Activated CD8-positive, alpha-beta T cell treated with anti-CD3 and anti-CD28 coated beads for 36 hours (primary cell): ENCODE measurements at regions not wholly inside any gene's neighbourhood (a gene's known extent, or its start where the extent isn't known, plus 50 kb on each side); places are given as distances from the start of the nearest gene placed in this dataset.
"Not testable (repeated sequence)": the region's sequence is repeated elsewhere in the genome, so short reads cannot be mapped to it uniquely, and the experiment has no call there.

Source experiments
- ATAC-seq: fragments of 200-7000 bp; cut with Tn5 transposase; one replicate; pipeline ENCODE4 v1.10.0; 2021; ENCODE audit warnings: mild to moderate bottlenecking, moderate library complexity
- CTCF ChIA-PET: fragments of 350-600 bp; sonication (Branson Sonifier 250); formaldehyde crosslinking; loops from one replicate; lab custom pipeline; 2021; ENCODE audit warnings: antibody characterized with exemption; lab: Charles Lee
- POLR2A ChIA-PET: fragments of 350-600 bp; sonication (Branson Sonifier 250); formaldehyde crosslinking; loops from one replicate; lab custom pipeline; 2021; ENCODE audit warnings: antibody characterized with exemption; lab: Charles Lee
- DNase-seq: peaks from one replicate; pipeline ENCODE4 v3.0.0-alpha.2; 2020
- H3K27ac Mint-ChIP-seq: one replicate; pipeline ENCODE4 v1.8.0; 2021; ENCODE audit warnings: mild to moderate bottlenecking, mixed read lengths
- H3K27me3 Mint-ChIP-seq: one replicate; pipeline ENCODE4 v1.8.0; 2021; ENCODE audit warnings: mixed read lengths
- H3K36me3 Mint-ChIP-seq: one replicate; pipeline ENCODE4 v1.8.0; 2021; ENCODE audit warnings: low read depth, mixed read lengths
- H3K4me1 Mint-ChIP-seq: one replicate; pipeline ENCODE4 v1.8.0; 2021; ENCODE audit warnings: low read depth, mixed read lengths
- H3K4me3 Mint-ChIP-seq: one replicate; pipeline ENCODE4 v1.8.0; 2021; ENCODE audit warnings: mild to moderate bottlenecking, moderate library complexity, mixed read lengths
- H3K9me3 Mint-ChIP-seq: one replicate; pipeline ENCODE4 v1.8.0; 2021; ENCODE audit warnings: mixed read lengths
- CTCF ChIP-seq: fragments of 200-600 bp; IDR thresholded peaks from one replicate; pipeline ENCODE4 v1.8.0; 2022; ENCODE audit warnings: antibody characterized with exemption, mild to moderate bottlenecking
- intact Hi-C: fragments of 100-400 bp; cut with micrococcal nuclease; formaldehyde crosslinking; loops from one replicate; pipeline ENCODE4 v1.10.0; 2022

DNA sequence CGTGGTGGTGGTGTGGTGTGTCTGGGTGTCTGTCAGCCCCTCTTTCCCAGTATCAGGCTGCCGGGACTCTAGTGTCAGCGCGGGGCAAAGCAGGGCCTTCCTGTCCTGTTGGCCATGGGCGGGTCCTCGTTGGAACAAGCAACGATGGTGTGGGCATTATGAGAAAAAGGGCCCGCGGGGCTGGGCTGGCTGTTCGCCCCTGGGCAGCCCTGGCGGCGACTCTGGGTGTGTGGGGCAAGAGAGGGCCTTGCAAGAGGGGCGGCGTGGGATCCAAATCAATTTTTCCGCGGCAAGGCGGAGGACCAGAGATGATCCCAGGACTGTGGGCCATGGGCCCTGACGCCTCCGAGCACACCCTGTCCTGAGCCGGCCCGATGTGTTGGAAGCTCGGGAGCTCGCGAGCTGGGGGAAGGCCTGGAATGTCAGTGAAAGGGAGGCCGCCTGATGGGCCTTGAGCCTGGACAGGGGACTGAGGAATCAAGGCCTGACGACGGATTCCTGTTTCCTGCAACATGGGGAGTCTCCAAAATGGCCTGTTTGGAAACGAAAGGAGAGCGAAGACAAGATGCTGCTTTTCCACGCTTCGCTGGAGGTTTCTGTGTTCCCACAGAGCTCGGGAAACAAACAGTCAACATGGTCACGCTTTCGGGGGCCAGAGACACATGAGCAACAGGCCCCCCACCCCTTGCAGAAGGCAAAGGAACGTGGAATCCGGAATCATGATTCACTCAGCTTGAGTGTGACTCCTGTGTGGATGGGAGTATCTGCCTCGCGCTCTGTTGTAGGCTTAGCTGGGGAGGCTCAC lies 364.7 kb upstream of the DEFB115 start:
- Mint-ChIP-seq H3K4me1 (peaks cover under 1% of the 10 kb centered on the region), H3K27ac (no peak overlapping the region), H3K36me3 (no peaks in the 10 kb centered on the region), H3K9me3 (no peaks in the 10 kb centered on the region), H3K27me3 (peaks cover 32% of the 10 kb centered on the region), H3K4me3 (no peak overlapping the region)
- POLR2A ChIA-PET, result no interaction called here
- ATAC-seq (no peak), DNase-seq (no peak)
- CTCF ChIA-PET, result no interaction called here
- no peak for TF ChIP-seq CTCF
- intact Hi-C loops, result no loop called here

- H3K9me3 Mint-ChIP-seq, H3K4me1 Mint-ChIP-seq, intact Hi-C loops, ATAC-seq, H3K36me3 Mint-ChIP-seq, H3K27ac Mint-ChIP-seq, DNase-seq, H3K4me3 Mint-ChIP-seq, CTCF ChIA-PET, POLR2A ChIA-PET: not testable (repeated sequence)
- peaks cover 35% of the 10 kb centered on the region for H3K27me3 Mint-ChIP-seq
Measured at GRCh38 chr20:30893346-30894314, 363.8 kb upstream of the DEFB115 start.

DNA sequence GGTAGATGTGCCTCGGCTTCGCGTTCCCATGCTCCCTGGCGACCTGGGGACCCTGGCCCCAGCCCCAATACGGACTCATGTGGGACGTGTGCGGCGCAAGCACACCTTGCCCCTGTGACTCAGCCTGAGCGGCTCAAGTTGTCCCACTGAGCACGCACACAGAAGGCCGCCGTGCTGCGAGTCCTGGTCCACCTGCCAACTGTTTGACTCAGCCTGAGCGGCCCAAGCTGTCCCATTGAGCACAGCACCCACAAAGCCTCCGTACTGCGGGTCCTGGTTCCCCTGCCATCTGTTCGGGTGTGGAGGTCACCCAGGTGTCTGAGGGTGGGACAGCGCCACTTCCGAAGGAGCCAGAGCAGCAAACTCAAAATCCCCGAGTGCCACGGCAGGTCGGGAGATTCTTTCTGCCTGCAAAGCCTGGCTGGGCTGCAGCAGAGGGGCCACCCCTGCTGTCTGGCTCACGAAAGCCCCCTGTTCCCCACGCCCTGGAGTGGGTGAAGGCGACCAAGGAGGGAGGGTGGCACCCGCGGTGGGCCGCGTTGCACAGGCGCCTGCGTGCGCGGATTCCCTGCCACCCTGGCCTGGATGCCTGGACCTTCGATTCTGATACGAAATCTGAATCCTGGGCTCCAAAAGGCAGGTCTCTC lies 362.6 kb upstream of the DEFB115 start:
- CTCF ChIA-PET, POLR2A ChIA-PET: not testable (repeated sequence)

DNA sequence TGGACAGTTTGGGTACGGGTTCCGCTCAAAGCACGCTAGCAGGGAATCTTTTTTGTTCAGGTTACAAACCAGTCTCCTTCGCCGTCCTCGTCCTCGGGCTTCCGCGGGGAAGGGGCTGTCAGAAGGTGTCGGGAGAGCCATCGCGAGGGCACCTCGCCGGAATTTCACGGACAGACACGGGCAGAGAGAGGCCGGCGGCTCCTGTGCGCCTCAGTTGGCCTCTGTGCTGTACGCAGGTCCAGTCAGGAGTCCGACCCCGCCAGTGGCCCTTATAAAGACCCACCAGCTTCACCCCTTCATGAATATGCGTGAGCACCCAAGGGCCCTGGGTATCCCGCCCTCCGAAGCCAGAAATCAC lies 362.1 kb upstream of the DEFB115 start:
- POLR2A ChIA-PET, ATAC-seq, H3K9me3 Mint-ChIP-seq, DNase-seq, H3K4me3 Mint-ChIP-seq, CTCF ChIA-PET, H3K4me1 Mint-ChIP-seq, H3K27ac Mint-ChIP-seq, intact Hi-C loops, H3K36me3 Mint-ChIP-seq: not testable (repeated sequence)
- H3K27me3 Mint-ChIP-seq, result peaks cover 38% of the 10 kb centered on the region

More for the DNA sequence above, 362.6 kb upstream of the DEFB115 start:
- H3K4me3 Mint-ChIP-seq, H3K4me1 Mint-ChIP-seq, ATAC-seq, H3K9me3 Mint-ChIP-seq, intact Hi-C loops, H3K27ac Mint-ChIP-seq, DNase-seq, H3K36me3 Mint-ChIP-seq: not testable (repeated sequence)
- peaks cover 39% of the 10 kb centered on the region for H3K27me3 Mint-ChIP-seq

- intact Hi-C loops, ATAC-seq, POLR2A ChIA-PET, H3K36me3 Mint-ChIP-seq, H3K27ac Mint-ChIP-seq, H3K9me3 Mint-ChIP-seq, H3K4me3 Mint-ChIP-seq, CTCF ChIA-PET, DNase-seq, H3K4me1 Mint-ChIP-seq: not testable (repeated sequence)
- peaks cover 11% of the 10 kb centered on the region for H3K27me3 Mint-ChIP-seq
Measured at GRCh38 chr20:30899370-30900079, 357.9 kb upstream of the DEFB115 start.

DNA sequence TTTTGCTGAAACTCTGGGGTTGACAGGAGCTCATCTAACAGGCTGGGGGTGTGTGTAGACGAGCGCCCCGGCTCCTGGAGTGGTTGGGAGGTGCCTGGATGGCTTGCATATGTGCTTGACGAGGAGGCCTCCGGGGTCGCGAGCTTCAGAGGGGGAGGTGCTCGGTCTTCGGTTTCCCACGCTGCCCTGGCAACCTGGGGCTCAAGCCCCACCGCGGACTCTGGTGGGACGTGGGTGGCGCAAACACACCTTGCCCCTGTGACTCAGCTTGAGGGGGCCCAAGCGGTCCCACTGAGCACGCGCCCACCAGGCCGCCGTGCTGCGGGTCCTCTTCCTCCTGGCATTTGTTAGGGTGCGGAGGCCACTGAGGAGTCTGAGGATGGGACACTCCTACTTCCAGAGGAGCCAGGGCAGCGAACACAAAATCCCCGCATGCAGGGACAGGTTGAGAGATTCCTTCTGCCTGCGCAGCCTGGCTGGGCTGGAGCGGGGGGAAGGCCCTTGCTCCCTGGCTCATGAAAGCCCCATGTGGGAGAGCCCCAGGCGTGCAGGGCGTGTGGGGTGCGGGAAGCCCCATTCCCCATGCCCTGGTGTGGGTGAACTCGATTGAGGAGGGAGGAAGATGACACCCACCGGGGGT lies 357.3 kb upstream of the DEFB115 start:
- H3K27me3 Mint-ChIP-seq, result peaks cover 11% of the 10 kb centered on the region
- H3K4me3 Mint-ChIP-seq, H3K9me3 Mint-ChIP-seq, H3K27ac Mint-ChIP-seq, H3K4me1 Mint-ChIP-seq, DNase-seq, H3K36me3 Mint-ChIP-seq, intact Hi-C loops, ATAC-seq, CTCF ChIA-PET, POLR2A ChIA-PET: not testable (repeated sequence)

GRCh38 chr20:30905231-30905630 lies 352.2 kb upstream of the DEFB115 start:
- H3K4me1 Mint-ChIP-seq, POLR2A ChIA-PET, DNase-seq, H3K4me3 Mint-ChIP-seq, H3K27ac Mint-ChIP-seq, ATAC-seq, H3K36me3 Mint-ChIP-seq, intact Hi-C loops, H3K27me3 Mint-ChIP-seq, CTCF ChIA-PET: not testable (repeated sequence)
- peaks cover 23% of the 10 kb centered on the region for H3K9me3 Mint-ChIP-seq
